GM04503 (cell line): ENCODE measurements at regions not wholly inside any gene's neighbourhood (a gene's known extent, or its start where the extent isn't known, plus 50 kb on each side); places are given as distances from the start of the nearest gene placed in this dataset.

ENCODE experiments used
- DNase-seq: peaks from one replicate; pipeline ENCODE4 v3.0.0-alpha.2; 2012; ENCODE audit warnings: low read depth

DNA sequence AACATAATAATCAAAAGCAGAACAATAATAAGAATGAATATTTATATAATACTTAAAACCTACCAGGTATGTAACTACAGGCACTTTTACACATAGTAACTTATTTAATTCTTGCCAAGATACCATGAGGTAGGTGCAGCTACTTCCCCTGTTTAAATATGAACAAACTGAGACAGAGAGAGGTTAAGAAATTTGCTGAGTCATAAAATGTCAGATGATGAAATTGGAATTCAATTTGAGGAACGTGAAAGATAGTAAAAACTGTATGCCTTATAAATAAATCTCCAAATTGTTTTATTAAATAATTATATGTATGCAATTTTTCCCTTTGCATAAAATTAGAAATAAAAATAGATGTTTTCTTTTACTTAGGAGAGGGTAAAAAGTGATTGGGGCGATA is 1103.3 kb upstream of the NRXN1 start:
- DNase-seq, result no peak

DNA sequence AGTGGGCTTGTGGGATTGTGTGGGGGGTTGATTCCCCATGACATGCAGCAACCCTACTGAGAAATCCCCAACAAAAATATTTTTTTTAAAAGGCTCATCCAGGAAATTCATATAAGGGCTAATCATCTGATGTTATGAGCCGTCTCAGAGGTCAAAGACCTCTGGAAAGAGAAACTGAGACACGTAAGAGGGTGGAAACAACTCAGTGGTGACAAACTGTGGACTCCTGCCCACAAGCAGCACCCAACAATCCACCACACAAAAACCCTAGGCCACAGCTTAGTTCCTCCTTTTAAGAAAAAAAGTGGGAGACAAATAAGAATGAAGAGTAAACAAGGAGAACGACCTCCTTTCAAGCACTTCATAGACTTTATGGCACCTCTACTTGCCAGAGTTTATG is 1096.1 kb upstream of the NRXN1 start:
- no peak for DNase-seq

DNA sequence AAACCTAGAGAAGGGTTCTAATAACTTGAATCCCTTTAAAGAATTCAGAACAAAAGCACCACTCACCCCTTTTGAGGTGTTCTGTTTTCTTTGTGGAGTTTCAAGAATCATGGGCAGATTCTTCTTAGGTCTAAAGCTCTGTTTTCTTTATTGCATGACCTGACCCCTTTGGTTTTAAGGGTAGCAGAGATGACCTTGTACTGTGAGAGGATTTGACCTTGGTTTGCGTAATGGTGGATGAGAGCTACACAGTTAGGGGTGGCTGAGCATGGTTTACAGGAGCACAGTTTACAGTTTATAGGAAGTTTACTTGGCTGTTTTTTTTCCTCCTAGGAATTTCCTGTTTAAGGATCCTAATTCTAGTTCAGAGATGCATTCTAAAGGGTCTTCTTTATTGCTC is 1095.6 kb upstream of the NRXN1 start:
- no peak for DNase-seq

DNA sequence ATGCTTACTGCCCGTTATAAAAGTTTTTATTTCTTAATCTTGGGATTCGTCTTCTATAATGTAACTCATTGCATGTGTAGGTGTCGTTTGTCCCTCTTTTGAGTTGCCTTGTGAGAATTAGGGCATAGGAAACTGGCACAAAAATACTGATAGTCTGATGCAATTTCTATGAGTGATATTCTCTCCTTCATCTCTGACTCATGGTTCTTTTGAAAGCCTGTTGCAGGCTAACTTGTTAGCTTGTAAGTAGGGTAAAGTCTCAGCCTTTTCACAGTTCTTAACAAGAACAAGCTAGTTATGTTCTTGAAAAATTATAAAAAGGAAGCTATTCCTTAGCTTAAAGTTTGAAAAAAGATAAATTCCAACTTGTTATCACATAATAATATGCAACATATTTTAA is 1085.4 kb upstream of the NRXN1 start:
- no peak for DNase-seq

DNA sequence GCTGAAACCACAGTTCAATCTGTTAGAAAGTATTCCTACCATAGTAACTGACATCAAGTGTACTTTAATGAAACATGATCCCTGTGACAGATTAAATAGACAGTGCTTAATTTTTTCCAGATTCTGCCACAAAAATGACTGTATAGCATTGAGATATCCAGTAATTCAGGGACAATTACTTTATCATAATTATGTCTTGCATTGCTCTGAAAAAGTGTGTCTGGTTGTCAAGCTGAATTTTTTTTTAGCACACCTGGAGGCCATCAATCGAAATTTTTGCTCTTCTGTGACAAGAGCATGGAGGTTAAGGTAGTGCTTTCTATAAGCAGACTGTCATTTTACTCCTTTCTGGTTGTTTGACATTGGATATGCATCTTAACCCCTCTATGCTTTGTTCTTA is 1083.8 kb upstream of the NRXN1 start:
- no peak for DNase-seq

DNA sequence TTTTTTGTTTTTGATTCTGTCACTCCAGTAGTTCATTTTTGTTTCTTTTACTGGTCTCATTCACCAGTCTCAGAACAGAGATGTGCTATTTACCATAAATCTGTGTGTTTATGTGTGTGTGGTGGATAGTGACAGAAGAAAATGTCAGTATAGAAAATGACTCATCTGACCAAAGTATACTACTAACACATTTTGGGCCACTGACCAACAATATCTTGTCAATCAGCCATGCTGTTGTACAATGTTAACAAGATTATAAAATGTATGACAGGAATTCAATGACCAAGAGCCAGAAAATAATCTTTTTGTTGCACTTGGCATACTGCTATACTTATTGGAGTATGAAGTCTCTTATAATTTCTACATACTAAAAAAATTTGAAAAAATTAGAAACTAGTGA is 1081.4 kb upstream of the NRXN1 start:
- no peak for DNase-seq

DNA sequence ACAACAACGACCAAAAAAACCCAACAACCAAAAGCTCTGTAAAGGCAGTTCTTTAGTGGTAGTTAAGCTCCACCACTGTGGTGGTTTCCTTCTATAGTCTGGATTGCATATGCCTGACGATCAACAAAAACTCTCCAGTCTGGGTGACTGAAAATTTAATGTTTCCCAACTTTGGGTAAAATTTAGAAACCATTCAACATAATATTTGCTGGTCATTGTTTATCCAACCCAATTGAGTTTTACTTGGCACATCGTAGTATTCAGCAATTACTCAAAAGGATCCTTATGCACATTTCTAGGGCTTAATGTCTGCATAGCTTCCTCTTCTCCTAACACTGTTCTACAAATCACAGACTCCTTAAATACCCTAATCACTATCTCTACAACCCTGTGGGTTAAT is 1080.2 kb upstream of the NRXN1 start:
- no peak for DNase-seq

DNA sequence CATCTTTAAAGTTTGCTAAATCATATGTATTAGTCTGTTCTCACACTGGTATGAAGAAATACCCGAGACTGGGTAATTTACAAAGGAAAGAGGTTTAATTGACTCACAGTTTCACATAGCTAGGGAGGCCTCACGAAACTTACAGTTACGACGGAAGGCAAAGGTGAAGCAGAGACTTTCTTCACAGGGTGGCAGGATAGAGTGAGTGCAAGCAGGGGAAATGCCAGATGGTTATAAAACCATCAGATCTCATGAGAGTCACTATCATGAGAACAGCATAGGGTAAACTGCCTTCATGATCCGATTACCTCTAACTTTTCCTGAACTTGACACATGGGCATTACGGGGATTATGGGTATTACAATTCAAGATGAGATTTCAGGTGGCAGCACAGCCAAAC is 1075.2 kb upstream of the NRXN1 start:
- no peak for DNase-seq

DNA sequence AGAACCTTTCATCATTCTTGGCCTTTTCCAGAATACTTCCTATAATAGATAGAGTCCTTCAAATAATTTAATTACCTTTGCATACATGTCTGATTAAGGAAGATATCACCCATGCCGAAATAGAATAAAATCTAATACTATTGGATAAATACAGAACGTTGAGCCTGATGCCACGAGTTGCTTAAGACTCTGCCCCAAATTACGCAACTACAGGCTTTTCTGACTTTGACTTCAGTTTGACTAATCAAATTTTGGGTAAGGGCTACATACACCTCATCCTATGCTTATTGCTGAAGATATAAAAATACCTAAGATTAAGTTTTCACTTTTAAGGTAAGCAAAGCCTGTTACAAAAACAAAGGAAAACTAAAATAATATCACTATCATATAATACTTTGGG is 1065.1 kb upstream of the NRXN1 start:
- DNase-seq, result no peak

DNA sequence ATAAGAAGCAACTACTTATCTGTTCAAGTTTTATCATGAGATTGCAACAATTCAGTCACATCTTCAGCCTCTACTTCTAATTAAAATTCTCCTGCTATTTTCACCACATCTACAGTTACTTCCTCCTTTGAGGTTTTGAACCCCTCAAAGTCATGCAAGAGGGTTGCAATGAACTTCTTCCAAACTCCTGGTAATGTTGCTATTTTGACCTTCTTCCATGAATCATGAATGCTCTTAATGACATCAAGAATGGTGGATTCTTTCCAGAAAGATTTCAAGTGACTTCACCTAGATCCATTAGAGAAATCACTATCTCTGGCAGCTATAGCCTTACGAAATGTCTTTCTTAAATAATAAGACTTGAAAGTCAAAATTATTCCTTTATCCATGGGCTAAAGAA is 1052.8 kb upstream of the NRXN1 start:
- DNase-seq, result no peak

DNA sequence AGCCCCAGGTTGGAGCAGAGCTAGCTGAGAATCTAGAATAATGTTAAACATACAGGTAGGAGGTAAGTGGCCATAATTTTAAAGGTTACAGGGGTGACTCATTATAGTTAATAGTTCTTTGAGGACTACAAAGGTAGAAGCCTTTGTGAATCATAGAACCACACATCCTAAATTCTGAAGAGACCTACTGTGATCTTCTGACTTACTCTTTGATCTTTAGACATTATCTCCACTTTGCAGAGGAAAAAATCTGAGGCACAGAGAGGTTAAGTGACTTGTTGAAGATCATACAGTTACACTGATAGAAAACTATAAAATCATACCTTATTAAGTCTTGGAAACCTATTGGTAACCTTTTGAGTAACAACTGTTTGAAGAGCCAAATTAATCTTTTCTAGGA is 1051.3 kb upstream of the NRXN1 start:
- DNase-seq, result no peak

DNA sequence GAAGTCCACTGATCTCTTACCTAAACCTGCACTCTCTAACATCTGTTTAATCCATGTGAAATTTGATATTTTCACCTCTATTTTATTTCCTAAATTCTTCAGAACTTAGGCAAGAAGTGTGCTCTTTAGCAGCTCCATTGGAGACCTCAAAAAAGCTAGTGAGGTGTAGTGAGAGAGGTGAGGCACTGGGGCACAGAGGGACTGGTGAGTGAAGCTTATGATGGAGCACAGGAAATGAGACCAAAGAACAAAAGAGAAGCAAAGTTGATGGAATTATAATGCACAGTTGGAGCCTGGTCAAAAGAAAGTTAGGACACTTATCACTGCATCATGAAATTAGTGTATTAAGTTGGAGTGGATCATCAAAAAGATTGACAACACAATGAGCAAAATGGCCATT is 1050.7 kb upstream of the NRXN1 start:
- no peak for DNase-seq

DNA sequence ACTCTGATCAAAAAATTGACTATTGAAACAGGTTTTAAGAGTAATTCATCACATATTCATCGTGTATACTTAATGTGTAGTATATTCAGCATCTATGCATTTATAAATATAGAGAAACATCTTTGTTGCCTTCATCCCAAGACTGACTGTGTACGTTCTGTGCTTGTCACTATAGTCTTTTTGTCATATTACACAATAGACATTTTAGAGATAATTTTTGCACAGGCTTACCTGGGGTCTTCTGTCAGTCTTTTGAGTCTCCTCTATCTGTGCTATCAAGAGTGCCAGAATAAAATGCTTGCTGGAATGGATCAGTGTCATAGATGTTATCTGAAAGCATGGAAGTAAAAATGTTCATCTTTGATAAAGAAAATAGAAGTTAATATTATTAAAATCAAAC is 1047.7 kb upstream of the NRXN1 start:
- DNase-seq, result no peak

DNA sequence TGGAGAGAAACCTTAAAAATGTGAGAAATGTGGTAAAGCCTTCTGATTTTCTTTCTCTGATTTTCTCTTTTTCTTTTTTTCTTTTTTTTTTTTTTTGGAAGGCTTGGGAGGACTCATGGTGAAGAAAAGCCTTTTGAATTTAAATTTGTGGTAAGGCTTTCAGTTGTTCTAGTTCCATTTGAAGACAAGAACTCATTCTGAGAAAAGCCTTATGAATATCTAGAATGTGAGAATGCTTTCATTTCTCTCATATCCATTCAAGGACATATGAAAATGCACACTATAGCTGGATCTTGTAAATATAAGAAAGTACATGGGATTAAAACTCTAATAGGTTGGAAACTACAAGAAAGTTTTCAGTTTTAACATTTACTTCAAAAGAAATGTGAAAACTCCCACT is 1045.2 kb upstream of the NRXN1 start:
- no peak for DNase-seq

DNA sequence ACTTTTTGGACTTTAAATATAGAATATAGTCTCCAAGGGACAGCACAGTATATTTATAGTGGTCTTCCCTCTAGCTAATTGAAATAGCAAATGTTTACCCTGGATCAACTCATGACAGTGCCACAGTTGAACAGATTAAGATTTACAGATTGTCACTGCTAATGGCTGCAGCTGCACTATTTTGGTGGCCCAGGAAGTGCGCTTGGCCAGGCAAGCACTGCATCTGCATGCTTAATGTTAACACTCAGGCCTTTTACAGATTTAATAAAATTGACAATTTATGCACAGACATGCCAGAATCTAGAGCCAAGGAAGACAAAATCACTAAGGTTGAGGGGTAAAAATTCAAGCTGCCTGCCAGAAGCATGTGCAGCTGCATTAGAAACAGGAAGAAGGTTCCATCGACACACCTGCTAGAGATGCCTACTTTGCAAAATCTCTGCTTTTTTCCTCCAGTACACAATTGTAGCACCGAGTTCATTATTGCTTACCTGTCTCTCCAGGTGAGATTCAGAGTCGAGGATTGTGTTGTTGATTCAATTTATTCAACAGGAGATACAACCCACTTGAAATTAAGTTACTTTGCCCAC is 1042.3 kb upstream of the NRXN1 start:
- no peak for DNase-seq

DNA sequence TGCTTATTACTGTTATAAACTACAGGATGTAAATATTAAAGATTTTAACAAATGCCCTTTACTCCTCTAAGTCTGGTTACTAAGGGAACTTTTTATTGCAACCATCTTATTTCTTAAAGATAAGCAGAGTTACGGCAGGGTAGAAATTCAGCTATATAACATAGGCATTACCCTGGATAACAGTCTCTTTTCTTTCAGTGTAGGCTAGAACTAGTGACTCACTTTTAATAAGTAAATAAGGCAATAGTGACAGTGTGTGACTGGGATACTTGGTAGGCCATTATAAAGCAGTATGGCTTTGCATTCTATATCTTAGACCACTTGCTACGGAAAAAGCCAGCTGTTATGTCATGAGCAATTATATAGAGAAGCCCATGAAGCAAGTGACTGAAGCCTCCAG is 1041.0 kb upstream of the NRXN1 start:
- no peak for DNase-seq

DNA sequence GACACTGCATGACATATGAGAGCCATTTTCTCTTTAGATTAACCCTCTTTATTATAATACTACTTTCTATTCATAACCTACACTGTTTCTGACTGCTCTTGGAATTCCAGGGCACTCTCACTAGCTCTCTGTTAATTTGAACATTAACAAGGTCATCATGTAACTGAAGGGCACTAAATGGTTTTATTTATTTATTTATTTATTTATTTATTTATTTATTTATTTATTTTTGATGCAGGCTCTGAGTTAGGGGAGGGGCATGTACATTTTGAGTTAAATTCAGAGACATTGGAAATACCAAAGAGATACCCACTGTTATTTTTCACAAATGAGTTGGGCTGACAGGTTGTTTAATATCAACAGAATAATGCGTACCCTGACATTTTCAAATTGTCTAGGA is 1038.7 kb upstream of the NRXN1 start:
- no peak for DNase-seq

DNA sequence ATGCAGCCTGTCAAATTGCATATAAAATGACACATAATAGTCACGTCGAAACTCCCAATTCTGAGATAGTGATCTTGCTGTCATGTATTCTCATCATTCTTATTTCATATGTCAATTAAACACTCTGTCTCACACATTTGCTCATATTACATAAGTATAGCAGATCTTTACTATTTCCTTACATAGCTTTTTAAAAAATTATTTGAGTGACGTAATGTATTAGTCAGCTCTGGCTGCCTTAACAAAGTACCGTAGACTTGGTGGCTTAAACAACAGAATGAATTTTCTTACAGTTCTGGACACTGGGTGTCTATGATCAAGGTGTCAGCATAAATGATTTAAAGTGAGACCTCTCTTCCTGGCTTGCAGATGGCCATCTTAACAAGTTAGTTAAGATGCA is 1032.3 kb upstream of the NRXN1 start:
- DNase-seq, result no peak

DNA sequence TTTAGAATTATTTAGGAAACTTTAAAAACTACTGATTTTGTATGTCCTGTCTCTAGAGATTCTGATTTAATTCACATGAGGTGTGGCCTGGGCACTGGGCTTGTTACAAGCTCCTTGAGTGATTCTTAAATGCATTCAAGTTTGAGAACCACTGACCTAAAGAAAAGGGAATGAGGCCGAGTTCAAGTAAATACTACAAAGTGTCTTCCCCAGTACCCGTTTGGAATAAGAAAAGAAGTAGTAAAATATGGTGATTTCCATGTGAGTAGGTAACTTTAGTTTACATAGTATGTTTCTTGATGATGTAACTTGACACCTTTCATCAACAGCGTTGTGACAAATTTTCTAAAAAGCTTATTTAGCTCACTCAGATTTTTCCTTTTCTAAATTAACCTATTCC is 1022.9 kb upstream of the NRXN1 start:
- no peak for DNase-seq

DNA sequence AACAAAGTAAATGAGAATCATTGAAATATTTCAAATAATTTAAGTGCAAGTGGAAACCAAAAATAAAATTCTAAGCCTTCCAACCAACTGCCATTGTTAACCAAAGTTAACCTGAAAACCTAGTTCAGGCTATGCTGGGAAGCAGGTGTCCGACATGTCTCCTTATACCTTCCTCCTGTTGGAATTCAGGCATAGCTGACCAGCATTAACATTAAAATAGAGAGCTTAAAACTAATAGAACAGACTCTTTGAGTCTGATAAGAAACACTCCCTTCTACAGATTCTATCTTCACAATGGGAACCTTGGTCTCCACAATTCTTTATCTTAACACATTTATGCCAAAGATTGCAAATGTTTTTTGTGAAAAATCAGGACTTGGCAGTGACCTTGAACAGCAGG is 1004.9 kb upstream of the NRXN1 start:
- DNase-seq, result no peak

DNA sequence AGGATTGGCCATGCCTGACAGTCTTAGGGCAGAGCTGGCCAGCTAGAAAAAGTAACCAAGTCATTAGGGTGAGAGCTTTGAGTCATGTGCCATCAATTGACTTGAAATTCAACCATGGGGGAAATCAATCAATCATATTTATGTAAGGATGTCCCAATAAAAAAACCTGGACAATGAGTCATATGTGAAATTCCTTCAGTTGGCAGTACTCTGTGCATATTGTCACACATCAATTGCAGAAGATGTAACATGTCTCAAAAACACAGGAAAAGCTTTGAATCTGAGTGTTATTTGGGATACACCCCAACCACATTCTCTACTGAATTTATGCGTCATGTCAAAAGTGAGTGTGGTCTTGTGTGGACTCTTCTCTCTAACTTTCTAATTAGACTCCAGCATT is 1004.1 kb upstream of the NRXN1 start:
- no peak for DNase-seq

DNA sequence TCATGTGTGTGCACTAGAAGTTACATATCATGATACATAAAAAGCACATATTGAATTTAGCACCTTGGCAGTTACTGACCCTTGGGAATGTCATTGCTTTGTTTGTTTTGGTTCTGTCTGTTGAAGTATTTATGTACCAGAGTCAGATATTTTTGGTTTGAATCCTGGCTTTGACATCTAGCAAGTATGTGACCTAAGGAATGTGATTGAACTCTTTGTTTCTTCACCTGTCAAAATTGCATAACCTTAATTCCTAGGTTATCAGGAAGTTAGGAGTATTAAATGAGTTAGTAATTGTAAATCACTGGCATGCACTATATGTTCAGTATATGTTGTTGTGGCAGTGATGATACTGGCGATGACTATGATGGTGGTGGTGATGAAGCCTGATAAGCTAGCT is 1003.5 kb upstream of the NRXN1 start:
- DNase-seq, result no peak

DNA sequence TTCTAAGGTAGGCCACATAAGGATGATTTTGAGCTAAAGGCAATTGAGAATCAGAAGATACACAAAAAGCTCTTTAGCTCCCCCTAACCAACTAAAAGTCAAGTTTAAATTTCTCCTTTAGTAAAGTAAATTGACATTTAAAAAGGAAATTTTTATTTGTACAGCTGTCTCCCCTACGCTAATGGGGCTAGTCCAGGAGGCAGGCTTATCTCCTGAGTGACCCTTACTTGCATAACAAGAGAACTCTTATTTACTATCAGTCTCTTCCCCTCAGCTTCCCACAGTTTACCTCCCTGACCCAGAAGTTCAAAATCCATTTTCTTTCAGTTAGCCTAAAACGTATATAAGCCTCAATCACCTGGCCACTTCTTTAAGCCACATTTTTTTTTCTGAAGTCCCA is 1002.8 kb upstream of the NRXN1 start:
- no peak for DNase-seq

DNA sequence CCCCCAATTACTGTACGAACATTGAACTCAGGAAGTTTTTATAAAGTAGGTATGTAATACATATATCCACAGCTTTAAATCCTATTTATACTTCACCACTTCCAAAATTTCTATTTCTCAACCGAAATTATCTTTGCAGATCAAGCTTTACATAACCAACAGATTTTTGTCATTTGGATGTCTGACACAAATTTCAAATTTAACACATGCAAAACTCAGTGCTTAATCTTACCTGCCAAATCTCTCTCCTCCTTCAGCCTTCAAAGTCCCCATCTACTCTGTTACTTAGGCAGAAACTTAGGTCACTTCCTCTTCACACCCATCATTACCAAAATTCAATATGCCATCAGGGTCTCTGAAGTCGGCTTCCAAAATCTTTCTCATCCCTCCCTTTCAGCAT is 990.1 kb upstream of the NRXN1 start:
- no peak for DNase-seq

DNA sequence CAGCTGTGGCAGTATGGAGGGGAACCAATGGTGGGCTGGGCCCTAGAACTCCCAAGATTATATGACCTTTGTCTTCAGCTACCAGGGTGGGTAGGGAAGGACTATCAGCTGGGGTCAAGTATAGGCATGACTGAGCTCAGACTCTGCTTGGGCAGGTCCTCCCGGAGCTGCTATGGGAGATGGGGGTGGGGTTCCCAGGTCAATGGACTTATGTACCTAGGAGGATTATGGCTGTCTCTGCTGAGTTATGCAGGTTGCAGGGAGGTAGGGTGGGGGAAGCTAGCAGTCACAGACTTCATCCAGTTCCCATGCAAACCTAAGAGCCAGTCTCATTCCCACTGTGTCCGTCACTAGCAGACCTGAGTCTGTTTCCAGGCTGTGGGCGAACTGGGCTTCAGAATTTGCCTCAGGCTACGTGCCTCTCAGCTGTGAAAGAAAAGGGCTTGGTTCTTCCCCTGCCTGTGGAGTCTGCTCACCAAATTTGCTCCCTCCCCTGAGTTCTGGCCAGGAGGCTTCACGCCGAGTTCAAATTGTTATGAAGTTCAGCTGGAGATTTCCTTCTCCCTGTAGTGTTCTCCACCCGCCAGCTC is 985.8 kb upstream of the NRXN1 start:
- DNase-seq, result no peak
